ENCODE measurements at regions not wholly inside any gene's neighbourhood (a gene's known extent, or its start where the extent isn't known, plus 50 kb on each side); places are given as distances from the start of the nearest gene placed in this dataset.

GRCh38 chr3:148466980-148467740 is 230.5 kb upstream of the AGTR1 start:
- Histone ChIP-seq H3K27me3 (ENCODE audit: insufficient read depth, low read length) (no peaks in the 10 kb centered on the region), H3K18ac (ENCODE audit: low read length) (no peak overlapping the region), H2BK5ac (ENCODE audit: low read depth, low read length, poor library complexity) (no peak overlapping the region), H3K27ac (ENCODE audit: low read depth, low read length) (no peak overlapping the region), H3K4me3 (ENCODE audit: low read depth, low read length) (no peak overlapping the region), H3K4me1 (ENCODE audit: control insufficient read depth in 1 of 2, insufficient read depth in 2 of 2, low read length in 2 of 2) (no peaks in the 10 kb centered on the region), H3K9ac (ENCODE audit: low read length) (no peak overlapping the region), H3K79me1 (ENCODE audit: low read length) (no peaks in the 10 kb centered on the region), H4K8ac (ENCODE audit: low read depth, low read length) (no peak overlapping the region), H2BK120ac (ENCODE audit: insufficient read depth, low read length, poor library complexity) (no peak overlapping the region), H3K23ac (ENCODE audit: low read length) (no peak overlapping the region), H4K12ac (ENCODE audit: low read depth, low read length) (no peak overlapping the region), H2BK12ac (ENCODE audit: low read length) (no peak overlapping the region), H3K9me3 (ENCODE audit: insufficient read depth, low read depth, low read length) (no peaks in the 10 kb centered on the region), H3K4ac (ENCODE audit: low read depth, low read length) (no peak overlapping the region), H3K14ac (ENCODE audit: low read length) (no peak overlapping the region), H3K79me2 (ENCODE audit: control insufficient read depth, insufficient read depth, low read length, poor library complexity) (no peaks in the 10 kb centered on the region), H3K4me2 (ENCODE audit: low read length) (no peak overlapping the region), H2AFZ (ENCODE audit: insufficient read depth, low read length, poor library complexity) (no peak overlapping the region), H2AK5ac (ENCODE audit: low read length) (no peak overlapping the region), H3K36me3 (ENCODE audit: control insufficient read depth in 1 of 2, insufficient read depth in 2 of 2, low read length in 2 of 2) (no peaks in the 10 kb centered on the region), H4K91ac (ENCODE audit: low read depth, low read length) (no peak overlapping the region)
- no peak for DNase-seq

DNA sequence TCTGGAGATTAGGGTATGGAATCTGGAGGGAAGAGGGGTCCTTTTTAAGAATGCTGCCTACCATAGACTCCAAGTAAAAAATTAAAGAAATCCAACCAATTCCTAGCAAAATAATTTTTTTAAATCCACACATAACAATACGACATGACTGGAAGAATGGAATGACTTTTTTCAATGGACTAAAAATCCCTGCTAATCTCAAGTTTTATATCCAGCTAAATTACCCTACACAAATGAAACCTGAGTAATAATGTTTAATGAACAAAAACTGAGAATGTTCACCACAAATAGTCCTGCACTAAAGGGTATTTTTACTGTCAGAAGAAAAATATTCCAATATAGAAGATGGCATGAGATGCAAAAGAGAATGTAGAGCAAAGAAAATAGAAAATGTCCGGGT is 220.3 kb upstream of the AGTR1 start:
- H3K79me1 ChIP-seq (ENCODE audit: low read length), result no peaks in the 10 kb centered on the region
- no peak overlapping the region for H4K8ac ChIP-seq (ENCODE audit: low read depth, low read length)
- no peak overlapping the region for H3K14ac ChIP-seq (ENCODE audit: low read length)
- H2AK5ac ChIP-seq (ENCODE audit: low read length), result no peak overlapping the region
- no peak overlapping the region for H3K4me2 ChIP-seq (ENCODE audit: low read length)
- H2BK5ac ChIP-seq (ENCODE audit: low read depth, low read length, poor library complexity), result no peak overlapping the region
- no peak overlapping the region for H3K27ac ChIP-seq (ENCODE audit: low read depth, low read length)
- no peaks in the 10 kb centered on the region for H3K36me3 ChIP-seq (ENCODE audit: control insufficient read depth in 1 of 2, insufficient read depth in 2 of 2, low read length in 2 of 2)
- no peaks in the 10 kb centered on the region for H3K9me3 ChIP-seq (ENCODE audit: insufficient read depth, low read depth, low read length)
- no peak overlapping the region for H2BK120ac ChIP-seq (ENCODE audit: insufficient read depth, low read length, poor library complexity)
- H2BK12ac ChIP-seq (ENCODE audit: low read length), result no peak overlapping the region
- H3K4me3 ChIP-seq (ENCODE audit: low read depth, low read length), result no peak overlapping the region
- H4K12ac ChIP-seq (ENCODE audit: low read depth, low read length), result no peak overlapping the region
- no CpG with 5 or more reads among the region's 2 CpGs for WGBS (ENCODE audit: extremely low coverage, insufficient coverage, insufficient read length)
- no peak overlapping the region for H3K18ac ChIP-seq (ENCODE audit: low read length)
- H4K91ac ChIP-seq (ENCODE audit: low read depth, low read length), result no peak overlapping the region
- H3K23ac ChIP-seq (ENCODE audit: low read length), result no peak overlapping the region
- no peaks in the 10 kb centered on the region for H3K27me3 ChIP-seq (ENCODE audit: insufficient read depth, low read length)
- no peaks in the 10 kb centered on the region for H3K79me2 ChIP-seq (ENCODE audit: control insufficient read depth, insufficient read depth, low read length, poor library complexity)
- no peaks in the 10 kb centered on the region for H3K4me1 ChIP-seq (ENCODE audit: control insufficient read depth in 1 of 2, insufficient read depth in 2 of 2, low read length in 2 of 2)
- no peak overlapping the region for H2AFZ ChIP-seq (ENCODE audit: insufficient read depth, low read length, poor library complexity)
- no peak for DNase-seq
- no peak overlapping the region for H3K9ac ChIP-seq (ENCODE audit: low read length)
- H3K4ac ChIP-seq (ENCODE audit: low read depth, low read length), result no peak overlapping the region

GRCh38 chr3:148493631-148494030 is 204.1 kb upstream of the AGTR1 start:
- no peaks in the 10 kb centered on the region for H3K9me3 ChIP-seq (ENCODE audit: insufficient read depth, low read depth, low read length)
- no peaks in the 10 kb centered on the region for H3K79me2 ChIP-seq (ENCODE audit: control insufficient read depth, insufficient read depth, low read length, poor library complexity)
- H3K27ac ChIP-seq (ENCODE audit: low read depth, low read length), result no peak overlapping the region
- no peak overlapping the region for H4K8ac ChIP-seq (ENCODE audit: low read depth, low read length)
- no peak overlapping the region for H2BK120ac ChIP-seq (ENCODE audit: insufficient read depth, low read length, poor library complexity)
- H3K36me3 ChIP-seq (ENCODE audit: control insufficient read depth in 1 of 2, insufficient read depth in 2 of 2, low read length in 2 of 2), result no peaks in the 10 kb centered on the region
- H2AFZ ChIP-seq (ENCODE audit: insufficient read depth, low read length, poor library complexity), result no peak overlapping the region
- H3K9ac ChIP-seq (ENCODE audit: low read length), result no peak overlapping the region
- no peaks in the 10 kb centered on the region for H3K79me1 ChIP-seq (ENCODE audit: low read length)
- no peaks in the 10 kb centered on the region for H3K4me1 ChIP-seq (ENCODE audit: control insufficient read depth in 1 of 2, insufficient read depth in 2 of 2, low read length in 2 of 2)
- no peak for DNase-seq
- H3K27me3 ChIP-seq (ENCODE audit: insufficient read depth, low read length), result no peaks in the 10 kb centered on the region
- WGBS (ENCODE audit: extremely low coverage, insufficient coverage, insufficient read length), result no CpG with 5 or more reads among the region's 3 CpGs
- H3K4me2 ChIP-seq (ENCODE audit: low read length), result no peak overlapping the region
- no peak overlapping the region for H2BK5ac ChIP-seq (ENCODE audit: low read depth, low read length, poor library complexity)
- H4K12ac ChIP-seq (ENCODE audit: low read depth, low read length), result no peak overlapping the region
- H3K4ac ChIP-seq (ENCODE audit: low read depth, low read length), result no peak overlapping the region
- no peak overlapping the region for H4K91ac ChIP-seq (ENCODE audit: low read depth, low read length)
- H3K23ac ChIP-seq (ENCODE audit: low read length), result no peak overlapping the region
- no peak overlapping the region for H2AK5ac ChIP-seq (ENCODE audit: low read length)
- no peak overlapping the region for H3K18ac ChIP-seq (ENCODE audit: low read length)
- no peak overlapping the region for H3K4me3 ChIP-seq (ENCODE audit: low read depth, low read length)
- no peak overlapping the region for H2BK12ac ChIP-seq (ENCODE audit: low read length)
- no peak overlapping the region for H3K14ac ChIP-seq (ENCODE audit: low read length)

- Histone ChIP-seq H3K4me1 (ENCODE audit: control insufficient read depth in 1 of 2, insufficient read depth in 2 of 2, low read length in 2 of 2) (no peaks in the 10 kb centered on the region), H2AFZ (ENCODE audit: insufficient read depth, low read length, poor library complexity) (no peak overlapping the region), H3K14ac (ENCODE audit: low read length) (no peak overlapping the region)
These were observed 203.3 kb upstream of the AGTR1 start for GRCh38 chr3:148494451-148494850.

More at GRCh38 chr3:148494451-148494850, 203.3 kb upstream of the AGTR1 start:
- no peak overlapping the region for H3K4me3 ChIP-seq (ENCODE audit: low read depth, low read length)
- no peak overlapping the region for H4K12ac ChIP-seq (ENCODE audit: low read depth, low read length)
- no peak overlapping the region for H3K9ac ChIP-seq (ENCODE audit: low read length)
- H3K18ac ChIP-seq (ENCODE audit: low read length), result no peak overlapping the region
- no peak overlapping the region for H2BK120ac ChIP-seq (ENCODE audit: insufficient read depth, low read length, poor library complexity)
- no peak overlapping the region for H4K8ac ChIP-seq (ENCODE audit: low read depth, low read length)
- no peak overlapping the region for H2BK12ac ChIP-seq (ENCODE audit: low read length)
- H3K79me1 ChIP-seq (ENCODE audit: low read length), result no peaks in the 10 kb centered on the region
- H3K4me2 ChIP-seq (ENCODE audit: low read length), result no peak overlapping the region
- no peak overlapping the region for H3K27ac ChIP-seq (ENCODE audit: low read depth, low read length)
- no peak overlapping the region for H3K4ac ChIP-seq (ENCODE audit: low read depth, low read length)
- H3K23ac ChIP-seq (ENCODE audit: low read length), result no peak overlapping the region
- H3K27me3 ChIP-seq (ENCODE audit: insufficient read depth, low read length), result no peaks in the 10 kb centered on the region
- H2AK5ac ChIP-seq (ENCODE audit: low read length), result no peak overlapping the region
- no peaks in the 10 kb centered on the region for H3K79me2 ChIP-seq (ENCODE audit: control insufficient read depth, insufficient read depth, low read length, poor library complexity)
- H3K36me3 ChIP-seq (ENCODE audit: control insufficient read depth in 1 of 2, insufficient read depth in 2 of 2, low read length in 2 of 2), result no peaks in the 10 kb centered on the region
- DNase-seq, result no peak
- no peak overlapping the region for H4K91ac ChIP-seq (ENCODE audit: low read depth, low read length)
- no CpG with 5 or more reads among the region's 1 CpG for WGBS (ENCODE audit: extremely low coverage, insufficient coverage, insufficient read length)
- no peak overlapping the region for H2BK5ac ChIP-seq (ENCODE audit: low read depth, low read length, poor library complexity)
- no peaks in the 10 kb centered on the region for H3K9me3 ChIP-seq (ENCODE audit: insufficient read depth, low read depth, low read length)

Measured in trophoblast cell (in vitro differentiated cells and primary cell).